Smooth muscle cell (in vitro differentiated cells): ENCODE measurements at regions not wholly inside any gene's neighbourhood (a gene's known extent, or its start where the extent isn't known, plus 50 kb on each side); places are given as distances from the start of the nearest gene placed in this dataset.

ENCODE experiments used
- DNase-seq: peaks from one replicate; lab custom pipeline; 2025; ENCODE audit not compliant: unreplicated experiment; lab: John Stamatoyannopoulos, UW
- H2AFZ ChIP-seq: fragments of 200-600 bp; sonication (generic); 2 replicates; pipeline ENCODE4 v1.6.0; 2016; ENCODE audit warnings: antibody characterized with exemption, low read depth, mild to moderate bottlenecking
- H3F3A ChIP-seq: fragments of 200-600 bp; sonication (generic); 2 replicates; pipeline ENCODE4 v1.6.0; 2017; ENCODE audit warnings: antibody characterized with exemption, low read depth
- H3K27ac ChIP-seq: fragments of 200-600 bp; sonication (generic); 2 replicates; pipeline ENCODE4 v1.5.1; 2016; ENCODE audit warnings: low read depth, mild to moderate bottlenecking
- H3K27me3 ChIP-seq: fragments of 200-600 bp; sonication (generic); 2 replicates; pipeline ENCODE4 v1.6.1; 2016; ENCODE audit warnings: low read depth, mild to moderate bottlenecking
- H3K36me3 ChIP-seq: fragments of 200-600 bp; sonication (generic); 2 replicates; pipeline ENCODE4 v1.5.1; 2016; ENCODE audit warnings: low read depth
- H3K4me1 ChIP-seq: fragments of 200-600 bp; sonication (generic); 2 replicates; pipeline ENCODE4 v1.5.1; 2016; ENCODE audit warnings: low read depth
- H3K4me2 ChIP-seq: fragments of 200-600 bp; sonication (generic); 2 replicates; pipeline ENCODE4 v1.6.0; 2016; ENCODE audit warnings: mild to moderate bottlenecking
- H3K4me3 ChIP-seq: fragments of 200-600 bp; sonication (generic); 2 replicates; pipeline ENCODE4 v1.5.1; 2016; ENCODE audit warnings: mild to moderate bottlenecking
- H3K79me2 ChIP-seq: fragments of 200-600 bp; sonication (generic); 2 replicates; pipeline ENCODE4 v1.6.0; 2016; ENCODE audit warnings: low read depth, mild to moderate bottlenecking
- H3K9ac ChIP-seq: fragments of 200-600 bp; sonication (generic); 2 replicates; pipeline ENCODE4 v1.6.0; 2016; ENCODE audit warnings: low read depth
- H3K9me3 ChIP-seq: fragments of 200-600 bp; sonication (generic); replicated peaks from 2 replicates; pipeline ENCODE4 v1.5.1; 2016; ENCODE audit warnings: low read depth
- H4K20me1 ChIP-seq: fragments of 200-600 bp; sonication (generic); 2 replicates; pipeline ENCODE4 v1.6.0; 2016; ENCODE audit warnings: low read depth
- WGBS: methylation state at CpG from one replicate; pipeline ENCODE4 v1.1.7; 2016; ENCODE audit warnings: low lambda C conversion rate; 5-methylcytosine and 5-hydroxymethylcytosine counted together
- TF ChIP-seq, protein P1 (sequence below): fragments of 200-600 bp; sonication (generic); IDR thresholded peaks from 2 replicates; pipeline ENCODE4 v1.5.1; 2017; ENCODE audit warnings: borderline replicate concordance, mild to moderate bottlenecking, antibody characterized with exemption; ENCODE audit not compliant: insufficient read depth, poor library complexity, severe bottlenecking

DNA sequence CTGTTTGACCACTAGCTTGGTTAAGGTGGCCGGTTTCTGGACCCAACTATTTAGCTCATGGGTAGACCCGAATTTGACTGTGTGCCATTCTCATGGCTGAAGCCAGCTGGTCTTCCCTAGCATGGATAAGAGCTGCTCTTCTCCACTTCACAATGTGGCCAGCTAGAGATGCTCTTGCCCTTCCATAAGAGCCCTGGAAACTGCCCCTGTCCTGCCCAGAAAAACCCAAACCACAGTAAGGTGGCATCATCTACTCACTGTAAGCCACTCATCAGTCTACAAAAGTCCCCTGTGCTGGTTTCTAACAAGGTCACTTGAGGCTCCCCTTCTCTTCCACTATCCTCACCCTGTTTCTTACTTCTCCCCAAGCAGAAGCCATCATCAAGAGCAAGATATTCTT is 165.1 kb downstream of the HS3ST2 start:
- Histone ChIP-seq H3K9me3 (no peaks in the 10 kb centered on the region), H3K4me2 (no peak overlapping the region), H3K9ac (no peak overlapping the region), H3K36me3 (no peaks in the 10 kb centered on the region), H4K20me1 (no peaks in the 10 kb centered on the region), H3K4me3 (no peak overlapping the region), H2AFZ (no peak overlapping the region), H3K79me2 (no peaks in the 10 kb centered on the region), H3K27me3 (no peaks in the 10 kb centered on the region), H3F3A (no peaks in the 10 kb centered on the region), H3K4me1 (no peaks in the 10 kb centered on the region), H3K27ac (no peak overlapping the region)
- DNase-seq: no peak
- 75% methylated on average over 2 of the region's 2 CpGs for WGBS
- TF ChIP-seq, protein P1, sequence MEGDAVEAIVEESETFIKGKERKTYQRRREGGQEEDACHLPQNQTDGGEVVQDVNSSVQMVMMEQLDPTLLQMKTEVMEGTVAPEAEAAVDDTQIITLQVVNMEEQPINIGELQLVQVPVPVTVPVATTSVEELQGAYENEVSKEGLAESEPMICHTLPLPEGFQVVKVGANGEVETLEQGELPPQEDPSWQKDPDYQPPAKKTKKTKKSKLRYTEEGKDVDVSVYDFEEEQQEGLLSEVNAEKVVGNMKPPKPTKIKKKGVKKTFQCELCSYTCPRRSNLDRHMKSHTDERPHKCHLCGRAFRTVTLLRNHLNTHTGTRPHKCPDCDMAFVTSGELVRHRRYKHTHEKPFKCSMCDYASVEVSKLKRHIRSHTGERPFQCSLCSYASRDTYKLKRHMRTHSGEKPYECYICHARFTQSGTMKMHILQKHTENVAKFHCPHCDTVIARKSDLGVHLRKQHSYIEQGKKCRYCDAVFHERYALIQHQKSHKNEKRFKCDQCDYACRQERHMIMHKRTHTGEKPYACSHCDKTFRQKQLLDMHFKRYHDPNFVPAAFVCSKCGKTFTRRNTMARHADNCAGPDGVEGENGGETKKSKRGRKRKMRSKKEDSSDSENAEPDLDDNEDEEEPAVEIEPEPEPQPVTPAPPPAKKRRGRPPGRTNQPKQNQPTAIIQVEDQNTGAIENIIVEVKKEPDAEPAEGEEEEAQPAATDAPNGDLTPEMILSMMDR: no peak

DNA sequence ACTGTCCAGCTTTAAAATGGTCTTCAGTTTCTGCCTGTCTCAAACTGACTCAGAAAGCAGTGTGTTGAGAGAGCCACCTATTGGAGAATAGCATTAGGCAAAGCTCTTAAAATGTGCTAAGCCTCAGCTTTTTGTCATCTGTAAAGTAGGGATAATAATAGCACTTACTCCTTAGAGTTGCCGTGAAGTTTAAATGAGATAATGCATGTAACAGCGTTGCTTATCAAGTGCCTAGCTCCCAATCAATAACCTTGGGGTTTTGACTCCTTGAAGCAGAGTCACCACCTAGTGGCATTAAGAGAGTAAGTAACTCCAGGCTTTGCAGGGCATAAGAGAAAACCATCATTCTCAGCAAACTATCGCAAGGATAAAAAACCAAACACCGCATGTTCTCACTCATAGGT is 163.3 kb downstream of the HS3ST2 start:
- no peaks in the 10 kb centered on the region for H3F3A ChIP-seq
- DNase-seq: no peak
- no peaks in the 10 kb centered on the region for H3K9me3 ChIP-seq
- TF ChIP-seq, protein P1: peak; percentile 23
- H4K20me1 ChIP-seq: no peaks in the 10 kb centered on the region
- H3K27ac ChIP-seq: no peak overlapping the region
- H3K79me2 ChIP-seq: no peaks in the 10 kb centered on the region
- no peak overlapping the region for H3K9ac ChIP-seq
- no peak overlapping the region for H2AFZ ChIP-seq
- H3K4me3 ChIP-seq: no peak overlapping the region
- WGBS: 59% methylated on average over 4 of the region's 4 CpGs
- no peak overlapping the region for H3K4me2 ChIP-seq
- H3K4me1 ChIP-seq: no peaks in the 10 kb centered on the region
- H3K36me3 ChIP-seq: no peaks in the 10 kb centered on the region
- no peaks in the 10 kb centered on the region for H3K27me3 ChIP-seq

DNA sequence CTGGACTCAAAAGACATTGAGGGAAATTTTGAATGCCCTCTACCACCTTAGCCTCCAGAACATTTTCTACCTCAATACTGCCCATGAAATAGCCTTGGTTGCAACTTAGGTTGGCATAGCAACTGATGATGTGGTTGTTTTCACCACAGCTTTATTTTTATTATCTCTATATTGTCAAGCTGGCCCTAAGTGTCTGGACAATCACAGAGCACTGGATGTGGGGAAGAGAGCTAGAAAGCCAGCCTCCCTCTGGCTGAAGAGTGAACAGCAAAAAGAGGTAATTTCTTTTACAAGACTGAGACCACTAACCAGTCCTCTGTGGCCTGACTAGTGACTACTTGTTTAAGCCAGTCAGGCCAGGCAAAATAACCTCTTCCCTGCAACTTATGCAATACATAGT is 159.6 kb downstream of the HS3ST2 start:
- Histone ChIP-seq H3K9me3 (no peaks in the 10 kb centered on the region), H4K20me1 (no peaks in the 10 kb centered on the region), H3K79me2 (no peaks in the 10 kb centered on the region), H3K4me3 (no peak overlapping the region), H2AFZ (no peak overlapping the region), H3K27me3 (no peaks in the 10 kb centered on the region), H3K9ac (no peak overlapping the region), H3K4me1 (no peaks in the 10 kb centered on the region), H3K4me2 (no peak overlapping the region), H3F3A (no peaks in the 10 kb centered on the region), H3K27ac (no peak overlapping the region), H3K36me3 (no peaks in the 10 kb centered on the region)
- TF ChIP-seq, protein P1: no peak
- no peak for DNase-seq

GRCh38 chr16:22971346-22971924 is 157.5 kb downstream of the HS3ST2 start:
- Histone ChIP-seq H3K9me3 (no peaks in the 10 kb centered on the region), H3K27ac (no peak overlapping the region), H3K4me3 (no peak overlapping the region), H3K36me3 (no peaks in the 10 kb centered on the region), H3K9ac (no peak overlapping the region), H3K79me2 (no peaks in the 10 kb centered on the region), H3F3A (no peaks in the 10 kb centered on the region), H4K20me1 (no peaks in the 10 kb centered on the region), H2AFZ (no peak overlapping the region), H3K27me3 (no peaks in the 10 kb centered on the region), H3K4me2 (no peak overlapping the region), H3K4me1 (no peaks in the 10 kb centered on the region)
- TF ChIP-seq, protein P1: no peak
- DNase-seq: no peak
- 92% methylated on average over 5 of the region's 5 CpGs for WGBS
